ENCODE measurements at regions not wholly inside any gene's neighbourhood (a gene's known extent, or its start where the extent isn't known, plus 50 kb on each side); places are given as distances from the start of the nearest gene placed in this dataset.

GRCh38 chr9:134515026-134515821 is 126.4 kb upstream of the COL5A1 start:
- ATAC-seq (no peak), DNase-seq (no peak)
- no peak for TF ChIP-seq POLR2A (IDR thresholded peaks at IDR 0.05)
- TF ChIP-seq, protein P1, sequence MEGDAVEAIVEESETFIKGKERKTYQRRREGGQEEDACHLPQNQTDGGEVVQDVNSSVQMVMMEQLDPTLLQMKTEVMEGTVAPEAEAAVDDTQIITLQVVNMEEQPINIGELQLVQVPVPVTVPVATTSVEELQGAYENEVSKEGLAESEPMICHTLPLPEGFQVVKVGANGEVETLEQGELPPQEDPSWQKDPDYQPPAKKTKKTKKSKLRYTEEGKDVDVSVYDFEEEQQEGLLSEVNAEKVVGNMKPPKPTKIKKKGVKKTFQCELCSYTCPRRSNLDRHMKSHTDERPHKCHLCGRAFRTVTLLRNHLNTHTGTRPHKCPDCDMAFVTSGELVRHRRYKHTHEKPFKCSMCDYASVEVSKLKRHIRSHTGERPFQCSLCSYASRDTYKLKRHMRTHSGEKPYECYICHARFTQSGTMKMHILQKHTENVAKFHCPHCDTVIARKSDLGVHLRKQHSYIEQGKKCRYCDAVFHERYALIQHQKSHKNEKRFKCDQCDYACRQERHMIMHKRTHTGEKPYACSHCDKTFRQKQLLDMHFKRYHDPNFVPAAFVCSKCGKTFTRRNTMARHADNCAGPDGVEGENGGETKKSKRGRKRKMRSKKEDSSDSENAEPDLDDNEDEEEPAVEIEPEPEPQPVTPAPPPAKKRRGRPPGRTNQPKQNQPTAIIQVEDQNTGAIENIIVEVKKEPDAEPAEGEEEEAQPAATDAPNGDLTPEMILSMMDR (IDR thresholded peaks at IDR 0.05 in 4 of 5, conservative IDR thresholded peaks at IDR 0.05 in 1 of 5) = no peak
- Histone ChIP-seq H3K4me3 (no peak overlapping the region), H3K4me1 (no peaks in the 10 kb centered on the region), H3K27me3 (peaks cover 5 to 15% (median 8%) of the 10 kb centered on the region in 3 donors), H3K9me3 (no peaks in the 10 kb centered on the region), H3K27ac (no peak overlapping the region), H3K36me3 (no peaks in the 10 kb centered on the region)
- intact Hi-C loops (cut with DNase I; ENCODE audit: low total_unique reads) (no loop called here), in situ Hi-C loops (cut with MboI; ENCODE audit: low sequenced_read_pairs in 4 of 4) (no loop called here)

DNA sequence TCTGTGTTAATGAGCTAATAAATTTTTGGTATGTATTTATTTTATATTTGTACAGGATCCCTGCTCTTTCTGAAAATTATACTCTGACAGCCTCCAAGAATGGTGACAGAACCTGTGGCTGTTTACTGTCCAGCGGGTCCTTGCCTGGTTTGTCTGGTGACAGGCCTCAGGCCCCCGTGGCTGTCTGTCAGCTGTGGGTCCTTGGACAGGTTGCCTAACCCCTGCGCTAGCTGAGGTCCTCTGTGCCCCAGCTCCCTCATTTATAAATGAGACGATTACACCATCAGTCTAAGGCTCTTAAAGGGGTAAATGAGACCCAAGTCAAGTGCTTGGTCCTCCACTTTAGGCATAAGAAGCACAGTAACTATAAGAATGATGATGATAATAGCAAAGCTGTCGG is 125.1 kb upstream of the COL5A1 start:
- Histone ChIP-seq H3K4me3 (no peak overlapping the region), H3K4me1 (no peaks in the 10 kb centered on the region), H3K27me3 (peaks cover 5 to 16% (median 8%) of the 10 kb centered on the region in 3 donors), H3K27ac (no peak overlapping the region), H3K9me3 (no peaks in the 10 kb centered on the region), H3K36me3 (no peaks in the 10 kb centered on the region)
- TF ChIP-seq, protein P1 (IDR thresholded peaks at IDR 0.05 in 4 of 5, conservative IDR thresholded peaks at IDR 0.05 in 1 of 5) = no peak
- no peak for TF ChIP-seq POLR2A (IDR thresholded peaks at IDR 0.05)
- no peak for ATAC-seq
- no peak for DNase-seq
- in situ Hi-C loops (cut with MboI; ENCODE audit: low sequenced_read_pairs in 4 of 4) = no loop called here
- intact Hi-C loops (cut with DNase I; ENCODE audit: low total_unique reads) = no loop called here

DNA sequence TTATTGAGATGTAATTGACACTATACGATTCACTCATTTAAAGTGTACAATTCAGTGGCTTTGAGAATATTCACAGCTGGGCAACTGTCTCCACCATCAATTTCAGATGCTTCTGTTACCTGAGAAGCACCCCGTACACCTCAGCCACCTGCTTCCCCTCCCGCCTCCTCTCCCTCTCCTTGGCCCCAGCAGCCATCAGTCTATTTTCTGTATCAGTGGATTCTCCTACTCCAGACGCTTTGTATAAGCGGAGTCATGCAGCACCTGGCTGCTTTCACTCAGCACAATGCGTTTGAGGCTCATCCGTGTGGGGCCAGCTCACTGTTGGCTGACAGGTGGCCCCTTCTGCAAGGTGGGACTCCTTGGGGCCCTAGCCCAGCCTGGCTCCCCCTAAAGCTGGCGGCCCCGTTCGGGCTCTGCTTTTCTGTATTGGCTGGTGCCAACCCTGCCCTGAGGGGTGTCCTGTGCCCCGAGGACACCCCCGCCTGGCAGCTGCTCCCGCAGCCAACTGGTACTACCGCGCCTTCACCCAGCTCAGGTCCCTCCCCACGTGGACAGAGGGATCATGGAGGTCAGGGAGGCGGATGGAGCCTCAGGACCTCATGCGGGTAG is 124.4 kb upstream of the COL5A1 start:
- DNase-seq (no peak), ATAC-seq (no peak)
- TF ChIP-seq POLR2A (IDR thresholded peaks at IDR 0.05) = no peak
- TF ChIP-seq, protein P1 (IDR thresholded peaks at IDR 0.05 in 4 of 5, conservative IDR thresholded peaks at IDR 0.05 in 1 of 5) = no peak
- Histone ChIP-seq H3K27ac (no peak overlapping the region), H3K4me1 (no peaks in the 10 kb centered on the region), H3K9me3 (no peaks in the 10 kb centered on the region), H3K27me3 (peaks cover 5 to 20% (median 8%) of the 10 kb centered on the region in 3 donors), H3K4me3 (no peak overlapping the region), H3K36me3 (no peaks in the 10 kb centered on the region)
- in situ Hi-C loops (cut with MboI; ENCODE audit: low sequenced_read_pairs in 4 of 4) = no loop called here
- intact Hi-C loops (cut with DNase I; ENCODE audit: low total_unique reads) = no loop called here

DNA sequence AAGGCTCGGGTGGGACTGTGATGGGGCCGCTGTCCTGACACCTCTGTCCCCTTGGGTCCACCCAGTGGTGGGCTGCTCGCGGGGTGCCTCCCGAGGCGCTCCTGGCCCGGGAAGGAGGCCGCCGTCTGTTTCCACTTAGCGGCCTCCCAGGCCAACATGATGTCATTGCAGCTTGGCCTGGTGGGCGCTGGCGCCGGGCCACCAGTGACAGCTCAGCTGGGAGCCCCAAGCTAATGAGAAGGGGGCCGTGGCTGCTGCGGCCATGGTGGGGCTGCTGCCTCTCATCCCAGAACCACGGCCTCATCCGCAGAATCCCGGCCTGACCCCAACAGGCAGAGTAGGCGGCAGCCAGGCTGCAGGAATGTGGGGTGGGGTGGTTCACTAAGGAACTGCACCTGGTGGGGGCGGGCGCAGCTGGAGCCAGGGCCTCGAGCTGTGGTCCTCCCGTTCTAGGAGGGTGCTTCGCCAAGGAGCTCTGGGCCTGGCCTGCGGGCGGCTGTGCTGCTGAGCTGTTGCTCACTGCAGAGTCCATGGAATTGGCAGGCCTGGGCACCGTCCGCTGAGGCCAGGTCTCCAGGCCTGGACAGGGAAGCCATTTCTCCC is 123.5 kb upstream of the COL5A1 start:
- in situ Hi-C loops (cut with MboI; ENCODE audit: low sequenced_read_pairs in 4 of 4) (no loop called here), intact Hi-C loops (cut with DNase I; ENCODE audit: low total_unique reads) (no loop called here)
- TF ChIP-seq, protein P1 (IDR thresholded peaks at IDR 0.05 in 4 of 5, conservative IDR thresholded peaks at IDR 0.05 in 1 of 5) = no peak
- TF ChIP-seq POLR2A (IDR thresholded peaks at IDR 0.05) = no peak
- no peak for ATAC-seq
- H3K27me3 ChIP-seq = peaks cover 5 to 20% (median 8%) of the 10 kb centered on the region in 3 donors
- H3K27ac ChIP-seq = no peak overlapping the region
- no peaks in the 10 kb centered on the region for H3K36me3 ChIP-seq
- H3K4me1 ChIP-seq = no peaks in the 10 kb centered on the region
- H3K4me3 ChIP-seq = no peak overlapping the region
- no peak for DNase-seq
- H3K9me3 ChIP-seq = no peaks in the 10 kb centered on the region

Measured in gastrocnemius medialis (tissue), 4 donors.